ENCODE measurements at regions not wholly inside any gene's neighbourhood (a gene's known extent, or its start where the extent isn't known, plus 50 kb on each side); places are given as distances from the start of the nearest gene placed in this dataset.

DNA sequence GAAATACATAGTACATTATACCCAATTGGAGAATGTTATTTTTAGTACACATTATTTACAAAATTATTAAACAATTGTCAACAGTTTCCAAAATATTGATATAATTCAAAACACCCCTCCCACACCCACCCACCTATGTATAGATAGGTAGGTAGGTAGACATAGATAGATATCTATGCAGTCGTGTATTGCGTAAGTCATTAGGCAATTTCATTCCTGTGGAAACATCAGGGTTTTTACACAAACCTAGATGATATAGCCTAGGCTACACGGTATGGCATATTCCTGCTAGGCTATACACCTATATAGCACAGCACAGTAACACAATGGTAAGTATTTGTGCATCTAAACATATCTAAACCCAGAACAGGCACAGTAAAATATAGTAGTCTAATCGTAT is 377.3 kb downstream of the ANXA1 start:
- WGBS, 3 donors, result 82 to 89% (median 82%) methylated on average over 4 of the region's 4 CpGs
- intact Hi-C loops (cut with DNase I), result no loop called here
- Histone ChIP-seq H3K27me3 (ENCODE audit: insufficient read depth in 3 of 3, low read length in 2 of 3) (no peaks in the 10 kb centered on the region), H3K9me3 (no peaks in the 10 kb centered on the region), H3K4me3 (no peak overlapping the region), H3K4me1 (no peaks in the 10 kb centered on the region), H3K36me3 (ENCODE audit: insufficient read depth in 1 of 2, low read depth in 1 of 2) (no peaks in the 10 kb centered on the region), H3K27ac (no peak overlapping the region)
- ATAC-seq (no peak), DNase-seq (no peak)
- TF ChIP-seq, protein P1, sequence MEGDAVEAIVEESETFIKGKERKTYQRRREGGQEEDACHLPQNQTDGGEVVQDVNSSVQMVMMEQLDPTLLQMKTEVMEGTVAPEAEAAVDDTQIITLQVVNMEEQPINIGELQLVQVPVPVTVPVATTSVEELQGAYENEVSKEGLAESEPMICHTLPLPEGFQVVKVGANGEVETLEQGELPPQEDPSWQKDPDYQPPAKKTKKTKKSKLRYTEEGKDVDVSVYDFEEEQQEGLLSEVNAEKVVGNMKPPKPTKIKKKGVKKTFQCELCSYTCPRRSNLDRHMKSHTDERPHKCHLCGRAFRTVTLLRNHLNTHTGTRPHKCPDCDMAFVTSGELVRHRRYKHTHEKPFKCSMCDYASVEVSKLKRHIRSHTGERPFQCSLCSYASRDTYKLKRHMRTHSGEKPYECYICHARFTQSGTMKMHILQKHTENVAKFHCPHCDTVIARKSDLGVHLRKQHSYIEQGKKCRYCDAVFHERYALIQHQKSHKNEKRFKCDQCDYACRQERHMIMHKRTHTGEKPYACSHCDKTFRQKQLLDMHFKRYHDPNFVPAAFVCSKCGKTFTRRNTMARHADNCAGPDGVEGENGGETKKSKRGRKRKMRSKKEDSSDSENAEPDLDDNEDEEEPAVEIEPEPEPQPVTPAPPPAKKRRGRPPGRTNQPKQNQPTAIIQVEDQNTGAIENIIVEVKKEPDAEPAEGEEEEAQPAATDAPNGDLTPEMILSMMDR (IDR thresholded peaks at IDR 0.05), result no peak

- Histone ChIP-seq H3K4me1 (no peaks in the 10 kb centered on the region), H3K27me3 (ENCODE audit: insufficient read depth in 3 of 3, low read length in 2 of 3) (no peaks in the 10 kb centered on the region), H3K4me3 (no peak overlapping the region), H3K9me3 (no peaks in the 10 kb centered on the region), H3K36me3 (ENCODE audit: insufficient read depth in 1 of 2, low read depth in 1 of 2) (no peaks in the 10 kb centered on the region), H3K27ac (no peak overlapping the region)
- no peak for ATAC-seq
- TF ChIP-seq, protein P1 (IDR thresholded peaks at IDR 0.05), result no peak
- intact Hi-C loops (cut with DNase I), result no loop called here
- 89 to 100% (median 95%) methylated on average over 1 of the region's 1 CpG for WGBS, 3 donors
- DNase-seq, result no peak
Observed at GRCh38 chr9:73529666-73530065, 378.0 kb downstream of the ANXA1 start.

DNA sequence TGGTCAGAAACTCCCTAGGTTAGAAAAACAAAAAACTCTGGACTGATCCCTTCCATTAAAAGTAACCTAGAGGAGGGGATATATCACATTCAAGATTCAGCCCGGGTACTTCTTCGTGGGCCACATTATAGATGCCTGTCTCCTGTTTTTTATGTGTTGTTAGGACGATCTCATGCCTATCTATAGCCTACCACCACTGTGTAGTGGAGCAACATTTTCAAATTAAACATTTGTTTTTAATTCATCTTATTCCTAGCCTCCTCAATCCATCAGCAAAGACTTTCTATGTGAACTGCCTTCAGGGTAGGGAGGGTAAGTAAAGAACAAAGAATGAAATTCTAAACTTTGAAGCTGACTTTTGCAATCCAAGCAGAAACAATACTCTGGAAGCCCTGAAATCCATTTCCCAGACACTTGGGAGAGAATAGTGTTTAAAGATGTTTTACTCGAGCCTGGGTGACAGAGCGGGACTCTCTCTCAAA is 379.4 kb downstream of the ANXA1 start:
- 70 to 81% (median 78%) methylated on average over 5 of the region's 5 CpGs for WGBS, 3 donors
- H3K36me3 ChIP-seq (ENCODE audit: insufficient read depth in 1 of 2, low read depth in 1 of 2), result no peaks in the 10 kb centered on the region
- H3K27ac ChIP-seq, result no peak overlapping the region
- intact Hi-C loops (cut with DNase I), result no loop called here
- ATAC-seq, result no peak
- TF ChIP-seq, protein P1 (IDR thresholded peaks at IDR 0.05), result no peak
- DNase-seq, result no peak
- H3K4me3 ChIP-seq, result no peak overlapping the region
- no peaks in the 10 kb centered on the region for H3K9me3 ChIP-seq
- H3K4me1 ChIP-seq, result no peaks in the 10 kb centered on the region
- no peaks in the 10 kb centered on the region for H3K27me3 ChIP-seq (ENCODE audit: insufficient read depth in 3 of 3, low read length in 2 of 3)

DNA sequence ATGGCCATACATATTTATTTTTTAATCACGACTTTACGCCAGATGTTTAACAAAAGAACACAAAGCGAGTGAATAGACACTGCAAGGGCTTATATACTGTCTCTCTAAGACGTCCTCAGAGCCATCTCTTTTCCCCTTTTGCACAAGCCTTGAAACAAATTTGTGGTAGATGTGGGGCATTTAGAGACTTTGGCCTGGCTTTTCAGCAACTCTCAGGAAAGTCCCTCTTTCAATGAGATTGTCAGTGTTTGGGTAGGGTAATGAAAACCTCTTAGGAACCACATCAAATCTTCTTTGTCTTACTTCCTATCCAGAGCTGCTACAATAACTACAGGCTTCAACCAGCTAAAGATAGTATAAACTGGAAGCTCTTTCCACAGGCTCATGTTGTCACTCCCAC is 380.0 kb downstream of the ANXA1 start:
- H3K27ac ChIP-seq, result no peak overlapping the region
- H3K4me3 ChIP-seq, result no peak overlapping the region
- no peaks in the 10 kb centered on the region for H3K4me1 ChIP-seq
- TF ChIP-seq, protein P1 (IDR thresholded peaks at IDR 0.05), result no peak
- H3K27me3 ChIP-seq (ENCODE audit: insufficient read depth in 3 of 3, low read length in 2 of 3), result no peaks in the 10 kb centered on the region
- no peaks in the 10 kb centered on the region for H3K9me3 ChIP-seq
- ATAC-seq (no peak), DNase-seq (no peak)
- 49 to 52% (median 51%) methylated on average over 4 of the region's 4 CpGs for WGBS, 3 donors
- no peaks in the 10 kb centered on the region for H3K36me3 ChIP-seq (ENCODE audit: insufficient read depth in 1 of 2, low read depth in 1 of 2)
- intact Hi-C loops (cut with DNase I), result no loop called here

- WGBS, 3 donors, result 45 to 62% (median 60%) methylated on average over 4 of the region's 4 CpGs
- Histone ChIP-seq H3K4me3 (no peak overlapping the region), H3K36me3 (ENCODE audit: insufficient read depth in 1 of 2, low read depth in 1 of 2) (no peaks in the 10 kb centered on the region), H3K27me3 (ENCODE audit: insufficient read depth in 3 of 3, low read length in 2 of 3) (no peaks in the 10 kb centered on the region), H3K27ac (no peak overlapping the region), H3K9me3 (no peaks in the 10 kb centered on the region), H3K4me1 (no peaks in the 10 kb centered on the region)
- intact Hi-C loops (cut with DNase I), result no loop called here
- TF ChIP-seq, protein P1 (IDR thresholded peaks at IDR 0.05), result no peak
- ATAC-seq (no peak), DNase-seq (no peak)
Observed at GRCh38 chr9:73532985-73533384, 381.3 kb downstream of the ANXA1 start.

All from psoas muscle (tissue), 7 donors.